HCT116 (cell line): ENCODE measurements at regions not wholly inside any gene's neighbourhood (a gene's known extent, or its start where the extent isn't known, plus 50 kb on each side); places are given as distances from the start of the nearest gene placed in this dataset.

Experiments
- FOSL1 ChIP-seq: IDR thresholded peaks from 2 replicates; pipeline ENCODE4 v1.6.1; 2012; ENCODE audit warnings: low read depth
- MAX ChIP-seq: IDR thresholded peaks from 2 replicates; pipeline ENCODE4 v1.6.1; 2012
- SP1 ChIP-seq: IDR thresholded peaks from 2 replicates; pipeline ENCODE4 v1.6.1; 2012; ENCODE audit warnings: low read depth
- TF ChIP-seq, protein P1 (sequence below): IDR thresholded peaks from 2 replicates; pipeline ENCODE4 v1.6.1; 2012
- TF ChIP-seq, protein P2 (sequence below), 3 experiments: fragments of 200-600 bp in 1 of 3; sonication (generic) in 1 of 3; IDR thresholded peaks in 2 of 3; conservative IDR thresholded peaks in 1 of 3; 2 replicates each; pipeline ENCODE4 v1.5.1; 2012 to 2017; ENCODE audit warnings: low read depth in 2 of 3, low read length in 2 of 3, antibody characterized with exemption in 1 of 3, borderline replicate concordance in 1 of 3, control low read depth in 1 of 3, mild to moderate bottlenecking in 1 of 3, mixed read lengths in 1 of 3, mixed run types in 1 of 3, moderate library complexity in 1 of 3; ENCODE audit not compliant: insufficient read depth in 1 of 3

GRCh38 chr5:5695266-5695665 is 272.8 kb downstream of the ICE1 start:
- no peak for TF ChIP-seq MAX
- TF ChIP-seq, protein P1, sequence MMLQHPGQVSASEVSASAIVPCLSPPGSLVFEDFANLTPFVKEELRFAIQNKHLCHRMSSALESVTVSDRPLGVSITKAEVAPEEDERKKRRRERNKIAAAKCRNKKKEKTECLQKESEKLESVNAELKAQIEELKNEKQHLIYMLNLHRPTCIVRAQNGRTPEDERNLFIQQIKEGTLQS = no peak
- TF ChIP-seq FOSL1 = no peak
- TF ChIP-seq SP1 = no peak
- TF ChIP-seq, protein P2, sequence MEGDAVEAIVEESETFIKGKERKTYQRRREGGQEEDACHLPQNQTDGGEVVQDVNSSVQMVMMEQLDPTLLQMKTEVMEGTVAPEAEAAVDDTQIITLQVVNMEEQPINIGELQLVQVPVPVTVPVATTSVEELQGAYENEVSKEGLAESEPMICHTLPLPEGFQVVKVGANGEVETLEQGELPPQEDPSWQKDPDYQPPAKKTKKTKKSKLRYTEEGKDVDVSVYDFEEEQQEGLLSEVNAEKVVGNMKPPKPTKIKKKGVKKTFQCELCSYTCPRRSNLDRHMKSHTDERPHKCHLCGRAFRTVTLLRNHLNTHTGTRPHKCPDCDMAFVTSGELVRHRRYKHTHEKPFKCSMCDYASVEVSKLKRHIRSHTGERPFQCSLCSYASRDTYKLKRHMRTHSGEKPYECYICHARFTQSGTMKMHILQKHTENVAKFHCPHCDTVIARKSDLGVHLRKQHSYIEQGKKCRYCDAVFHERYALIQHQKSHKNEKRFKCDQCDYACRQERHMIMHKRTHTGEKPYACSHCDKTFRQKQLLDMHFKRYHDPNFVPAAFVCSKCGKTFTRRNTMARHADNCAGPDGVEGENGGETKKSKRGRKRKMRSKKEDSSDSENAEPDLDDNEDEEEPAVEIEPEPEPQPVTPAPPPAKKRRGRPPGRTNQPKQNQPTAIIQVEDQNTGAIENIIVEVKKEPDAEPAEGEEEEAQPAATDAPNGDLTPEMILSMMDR (IDR thresholded peaks at IDR 0.05 in 2 of 3, conservative IDR thresholded peaks at IDR 0.05 in 1 of 3; ENCODE audit: borderline replicate concordance in 1 of 3, insufficient read depth in 1 of 3, low read depth in 2 of 3, low read length in 2 of 3) = no peak
